ENCODE measurements at regions not wholly inside any gene's neighbourhood (a gene's known extent, or its start where the extent isn't known, plus 50 kb on each side); places are given as distances from the start of the nearest gene placed in this dataset.

DNA sequence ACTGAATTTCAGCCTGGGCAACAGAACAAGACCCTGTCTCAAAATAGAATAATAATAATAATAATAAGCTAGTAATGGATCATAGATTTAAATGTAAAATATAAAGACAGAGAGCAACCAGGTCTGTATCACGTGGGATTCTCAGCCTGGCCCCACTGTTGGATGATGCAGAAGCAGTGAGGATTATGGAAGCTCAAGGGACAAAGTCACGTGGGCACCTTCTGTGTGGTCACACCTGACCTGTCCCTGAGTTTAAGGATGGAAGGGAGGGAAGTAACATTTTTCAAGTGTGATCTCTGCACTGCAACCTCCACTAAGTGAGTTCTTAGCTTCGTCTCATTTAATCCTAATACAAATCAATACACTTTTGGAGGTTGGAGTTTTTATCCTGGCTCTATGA is 212.5 kb upstream of the IER5L start:
- TF ChIP-seq CTCF (IDR thresholded peaks at IDR 0.05) = no peak
- no peak overlapping the region for H3K27ac ChIP-seq

DNA sequence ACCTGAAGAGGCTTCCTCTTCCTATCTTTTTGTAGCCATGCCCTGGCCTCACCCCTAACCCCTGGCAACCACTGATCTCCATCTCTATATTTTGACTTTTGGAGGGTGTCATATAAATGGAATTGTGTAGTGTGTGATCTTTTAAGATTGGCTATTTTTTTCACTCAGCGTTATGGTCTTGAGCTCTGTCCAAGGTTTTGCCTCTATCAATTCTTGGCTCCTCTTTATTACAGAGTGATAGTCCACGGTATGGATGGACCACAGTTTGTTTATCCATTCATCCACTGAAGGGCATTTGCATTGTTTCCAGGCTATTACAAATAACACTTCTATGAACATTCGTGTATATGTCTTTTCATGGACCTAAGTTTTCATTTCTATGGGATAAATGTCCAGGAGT is 209.8 kb upstream of the IER5L start:
- TF ChIP-seq CTCF (IDR thresholded peaks at IDR 0.05) = no peak
- no peak overlapping the region for H3K27ac ChIP-seq

GRCh38 chr9:129386812-129387177 is 208.7 kb upstream of the IER5L start:
- no peak overlapping the region for H3K27ac ChIP-seq
- TF ChIP-seq CTCF (IDR thresholded peaks at IDR 0.05) (no peak), ZFX (IDR thresholded peaks at IDR 0.05; ENCODE audit: borderline replicate concordance) (no peak)

- TF ChIP-seq ZFX (IDR thresholded peaks at IDR 0.05; ENCODE audit: borderline replicate concordance) (no peak), CTCF (IDR thresholded peaks at IDR 0.05) (no peak)
- peak overlapping the region; percentile 100 for H3K27ac ChIP-seq
These were observed 207.3 kb upstream of the IER5L start for GRCh38 chr9:129385211-129385934.

- peak overlapping the region; percentile 100 for H3K27ac ChIP-seq
- TF ChIP-seq CTCF (IDR thresholded peaks at IDR 0.05) (no peak), ZFX (IDR thresholded peaks at IDR 0.05; ENCODE audit: borderline replicate concordance) (no peak)
These were observed 206.6 kb upstream of the IER5L start for GRCh38 chr9:129384491-129385210.

DNA sequence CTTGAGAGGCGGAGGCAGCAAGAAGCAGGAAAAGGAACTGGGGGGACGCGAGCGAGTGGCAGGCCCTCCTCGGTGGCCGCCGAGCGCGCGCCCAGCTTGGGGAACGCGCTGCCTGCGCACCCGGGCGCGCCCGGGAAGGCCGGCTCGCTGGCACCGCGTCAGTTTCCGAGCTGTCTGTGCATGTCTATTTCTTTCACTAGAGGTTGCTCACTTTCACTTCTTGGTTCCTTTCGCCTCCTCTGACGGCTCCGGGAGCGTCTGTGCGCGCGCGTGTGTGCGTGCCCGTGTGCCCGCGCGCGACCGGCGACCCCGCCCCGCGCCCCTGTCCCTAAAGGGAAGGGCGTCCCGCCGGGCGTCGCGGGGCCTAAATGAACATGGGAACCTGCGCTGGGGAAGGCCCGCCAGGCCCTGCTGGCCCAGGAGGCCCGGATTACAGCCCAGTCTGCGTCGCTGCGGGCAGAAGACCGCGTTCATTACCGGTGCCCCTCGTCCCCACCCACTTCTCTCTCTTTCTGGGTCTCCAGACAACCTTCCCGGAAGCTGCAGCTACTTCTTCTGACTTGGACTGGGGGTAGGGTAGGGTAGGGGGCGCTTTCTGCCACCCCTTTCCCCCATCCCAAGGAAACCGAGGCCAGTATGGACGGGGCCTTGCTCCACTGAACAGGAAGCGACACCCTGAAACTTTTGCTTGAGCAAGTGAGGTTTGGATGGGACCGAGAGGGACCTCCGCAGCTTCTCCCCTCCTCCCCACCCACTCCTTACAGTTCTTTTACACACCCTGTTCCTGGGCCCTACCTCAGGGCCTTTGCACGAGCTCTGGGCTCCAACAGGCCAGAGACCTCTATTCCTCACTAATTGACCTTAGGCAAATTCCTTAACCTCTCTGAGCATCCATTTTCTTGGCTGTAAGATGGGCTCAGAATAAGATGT is 205.8 kb upstream of the IER5L start:
- no peak for TF ChIP-seq ZFX (IDR thresholded peaks at IDR 0.05; ENCODE audit: borderline replicate concordance)
- peak; percentile 39 for TF ChIP-seq CTCF (IDR thresholded peaks at IDR 0.05)
- H3K27ac ChIP-seq = peak overlapping the region; percentile 100

Measured in 22Rv1 (cell line).